ENCODE measurements at regions not wholly inside any gene's neighbourhood (a gene's known extent, or its start where the extent isn't known, plus 50 kb on each side); places are given as distances from the start of the nearest gene placed in this dataset.

GRCh38 chr13:77969299-77969698 lies 50.7 kb upstream of the EDNRB start:
- TF ChIP-seq CTCF (IDR thresholded peaks at IDR 0.05), result no peak

Data from LNCAP (cell line).